ENCODE measurements at regions not wholly inside any gene's neighbourhood (a gene's known extent, or its start where the extent isn't known, plus 50 kb on each side); places are given as distances from the start of the nearest gene placed in this dataset.
"Not testable (repeated sequence)": the region's sequence is repeated elsewhere in the genome, so short reads cannot be mapped to it uniquely, and the experiment has no call there.

DNA sequence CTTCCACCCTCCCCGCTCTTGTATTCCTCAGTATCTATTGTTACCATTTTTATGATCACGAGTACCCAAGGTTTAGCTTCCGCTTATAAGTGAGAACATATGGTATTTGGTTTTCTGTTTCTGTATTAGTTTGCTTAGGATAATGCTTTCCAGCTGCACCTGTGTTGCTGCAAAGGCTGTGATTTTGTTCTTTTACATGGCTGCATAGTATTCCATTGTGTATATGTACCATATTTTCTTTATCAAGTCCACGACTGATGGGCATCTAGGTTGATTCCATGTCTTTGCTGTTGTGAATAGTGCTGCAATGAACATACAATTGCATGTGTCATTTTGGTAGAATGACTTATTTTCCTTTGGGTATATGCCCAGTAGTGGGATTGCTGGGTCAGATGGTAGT lies 79.7 kb upstream of the EFCAB3 start:
- Histone ChIP-seq H3K9me3 (ENCODE audit: control insufficient read depth in 4 of 4, low read length in 3 of 4) (peaks cover 0 to 4% (median 0%) of the 10 kb centered on the region in 4 donors), H3K27ac (ENCODE audit: low read depth in 1 of 2, low read length in 2 of 2) (no peak overlapping the region), H3K27me3 (ENCODE audit: control insufficient read depth in 4 of 4, insufficient read depth in 4 of 4, low read length in 3 of 4) (peaks cover 0 to 3% (median 0%) of the 10 kb centered on the region in 4 donors), H3K4me1 (ENCODE audit: control insufficient read depth in 4 of 4, insufficient read depth in 4 of 4, low read length in 3 of 4) (no peaks in the 10 kb centered on the region), H3K4me3 (ENCODE audit: low read depth in 1 of 3, low read length in 3 of 3) (no peak overlapping the region), H3K36me3 (ENCODE audit: control insufficient read depth in 4 of 4, insufficient read depth in 3 of 4, low read depth in 1 of 4, low read length in 3 of 4) (no peaks in the 10 kb centered on the region), H3K9ac (ENCODE audit: low read depth in 1 of 2, low read length in 2 of 2) (no peak overlapping the region)
- TF ChIP-seq SP1 (IDR thresholded peaks at IDR 0.05): no peak
- TF ChIP-seq RAD21 (IDR thresholded peaks at IDR 0.05): no peak
- TF ChIP-seq, protein P1, sequence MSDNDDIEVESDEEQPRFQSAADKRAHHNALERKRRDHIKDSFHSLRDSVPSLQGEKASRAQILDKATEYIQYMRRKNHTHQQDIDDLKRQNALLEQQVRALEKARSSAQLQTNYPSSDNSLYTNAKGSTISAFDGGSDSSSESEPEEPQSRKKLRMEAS (IDR thresholded peaks at IDR 0.05): no peak
- no peak for TF ChIP-seq JUND (IDR thresholded peaks at IDR 0.05)
- TF ChIP-seq, protein P2, sequence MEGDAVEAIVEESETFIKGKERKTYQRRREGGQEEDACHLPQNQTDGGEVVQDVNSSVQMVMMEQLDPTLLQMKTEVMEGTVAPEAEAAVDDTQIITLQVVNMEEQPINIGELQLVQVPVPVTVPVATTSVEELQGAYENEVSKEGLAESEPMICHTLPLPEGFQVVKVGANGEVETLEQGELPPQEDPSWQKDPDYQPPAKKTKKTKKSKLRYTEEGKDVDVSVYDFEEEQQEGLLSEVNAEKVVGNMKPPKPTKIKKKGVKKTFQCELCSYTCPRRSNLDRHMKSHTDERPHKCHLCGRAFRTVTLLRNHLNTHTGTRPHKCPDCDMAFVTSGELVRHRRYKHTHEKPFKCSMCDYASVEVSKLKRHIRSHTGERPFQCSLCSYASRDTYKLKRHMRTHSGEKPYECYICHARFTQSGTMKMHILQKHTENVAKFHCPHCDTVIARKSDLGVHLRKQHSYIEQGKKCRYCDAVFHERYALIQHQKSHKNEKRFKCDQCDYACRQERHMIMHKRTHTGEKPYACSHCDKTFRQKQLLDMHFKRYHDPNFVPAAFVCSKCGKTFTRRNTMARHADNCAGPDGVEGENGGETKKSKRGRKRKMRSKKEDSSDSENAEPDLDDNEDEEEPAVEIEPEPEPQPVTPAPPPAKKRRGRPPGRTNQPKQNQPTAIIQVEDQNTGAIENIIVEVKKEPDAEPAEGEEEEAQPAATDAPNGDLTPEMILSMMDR (IDR thresholded peaks at IDR 0.05; ENCODE audit: low read depth, low read length, missing input control): no peak
- no peak for TF ChIP-seq YY1 (IDR thresholded peaks at IDR 0.05)
- TF ChIP-seq, protein P3, sequence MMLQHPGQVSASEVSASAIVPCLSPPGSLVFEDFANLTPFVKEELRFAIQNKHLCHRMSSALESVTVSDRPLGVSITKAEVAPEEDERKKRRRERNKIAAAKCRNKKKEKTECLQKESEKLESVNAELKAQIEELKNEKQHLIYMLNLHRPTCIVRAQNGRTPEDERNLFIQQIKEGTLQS (IDR thresholded peaks at IDR 0.05): no peak
- TF ChIP-seq, protein P4, sequence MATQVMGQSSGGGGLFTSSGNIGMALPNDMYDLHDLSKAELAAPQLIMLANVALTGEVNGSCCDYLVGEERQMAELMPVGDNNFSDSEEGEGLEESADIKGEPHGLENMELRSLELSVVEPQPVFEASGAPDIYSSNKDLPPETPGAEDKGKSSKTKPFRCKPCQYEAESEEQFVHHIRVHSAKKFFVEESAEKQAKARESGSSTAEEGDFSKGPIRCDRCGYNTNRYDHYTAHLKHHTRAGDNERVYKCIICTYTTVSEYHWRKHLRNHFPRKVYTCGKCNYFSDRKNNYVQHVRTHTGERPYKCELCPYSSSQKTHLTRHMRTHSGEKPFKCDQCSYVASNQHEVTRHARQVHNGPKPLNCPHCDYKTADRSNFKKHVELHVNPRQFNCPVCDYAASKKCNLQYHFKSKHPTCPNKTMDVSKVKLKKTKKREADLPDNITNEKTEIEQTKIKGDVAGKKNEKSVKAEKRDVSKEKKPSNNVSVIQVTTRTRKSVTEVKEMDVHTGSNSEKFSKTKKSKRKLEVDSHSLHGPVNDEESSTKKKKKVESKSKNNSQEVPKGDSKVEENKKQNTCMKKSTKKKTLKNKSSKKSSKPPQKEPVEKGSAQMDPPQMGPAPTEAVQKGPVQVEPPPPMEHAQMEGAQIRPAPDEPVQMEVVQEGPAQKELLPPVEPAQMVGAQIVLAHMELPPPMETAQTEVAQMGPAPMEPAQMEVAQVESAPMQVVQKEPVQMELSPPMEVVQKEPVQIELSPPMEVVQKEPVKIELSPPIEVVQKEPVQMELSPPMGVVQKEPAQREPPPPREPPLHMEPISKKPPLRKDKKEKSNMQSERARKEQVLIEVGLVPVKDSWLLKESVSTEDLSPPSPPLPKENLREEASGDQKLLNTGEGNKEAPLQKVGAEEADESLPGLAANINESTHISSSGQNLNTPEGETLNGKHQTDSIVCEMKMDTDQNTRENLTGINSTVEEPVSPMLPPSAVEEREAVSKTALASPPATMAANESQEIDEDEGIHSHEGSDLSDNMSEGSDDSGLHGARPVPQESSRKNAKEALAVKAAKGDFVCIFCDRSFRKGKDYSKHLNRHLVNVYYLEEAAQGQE (IDR thresholded peaks at IDR 0.05): no peak
- no peak for TF ChIP-seq FOXA2 (IDR thresholded peaks at IDR 0.05)
- no peak for TF ChIP-seq FOXA1 (IDR thresholded peaks at IDR 0.05)
- no peak for TF ChIP-seq TAF1 (conservative IDR thresholded peaks at IDR 0.05)
- no peak for TF ChIP-seq EGR1 (IDR thresholded peaks at IDR 0.05; ENCODE audit: low read depth in 2 of 2)
- DNase-seq (ENCODE audit: low spot score): no peak
- 81% methylated on average over 4 of the region's 4 CpGs for WGBS

DNA sequence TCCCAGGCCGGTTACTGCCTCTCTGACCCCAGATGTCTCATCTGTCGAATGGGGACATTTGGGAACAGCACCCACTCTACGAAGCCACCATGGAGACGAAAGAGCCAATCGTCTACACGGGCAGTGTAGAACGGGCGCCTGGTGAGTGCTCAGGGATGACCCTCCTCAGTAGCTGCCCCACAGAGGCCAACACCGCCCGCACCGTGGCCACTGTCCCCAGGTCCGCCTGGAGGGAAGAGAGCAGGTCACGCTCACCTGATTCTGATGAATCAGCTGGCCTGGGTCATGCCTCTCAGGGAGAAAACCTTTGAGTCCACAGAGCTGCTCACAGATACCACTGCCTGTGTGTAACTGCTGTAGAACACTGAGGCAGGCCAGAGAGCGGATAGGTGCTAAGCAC lies 105.1 kb upstream of the EFCAB3 start:
- not testable (repeated sequence) for H3K4me3 ChIP-seq (ENCODE audit: low read depth in 1 of 3, low read length in 3 of 3); H3K9me3 ChIP-seq (ENCODE audit: control insufficient read depth in 4 of 4, low read length in 3 of 4); H3K36me3 ChIP-seq (ENCODE audit: control insufficient read depth in 4 of 4, insufficient read depth in 3 of 4, low read depth in 1 of 4, low read length in 3 of 4); H3K27ac ChIP-seq (ENCODE audit: low read depth in 1 of 2, low read length in 2 of 2); H3K4me1 ChIP-seq (ENCODE audit: control insufficient read depth in 4 of 4, insufficient read depth in 4 of 4, low read length in 3 of 4); DNase-seq (ENCODE audit: low spot score); H3K9ac ChIP-seq (ENCODE audit: low read depth in 1 of 2, low read length in 2 of 2); H3K27me3 ChIP-seq (ENCODE audit: control insufficient read depth in 4 of 4, insufficient read depth in 4 of 4, low read length in 3 of 4)
- WGBS: 94% methylated on average over 14 of the region's 14 CpGs

DNA sequence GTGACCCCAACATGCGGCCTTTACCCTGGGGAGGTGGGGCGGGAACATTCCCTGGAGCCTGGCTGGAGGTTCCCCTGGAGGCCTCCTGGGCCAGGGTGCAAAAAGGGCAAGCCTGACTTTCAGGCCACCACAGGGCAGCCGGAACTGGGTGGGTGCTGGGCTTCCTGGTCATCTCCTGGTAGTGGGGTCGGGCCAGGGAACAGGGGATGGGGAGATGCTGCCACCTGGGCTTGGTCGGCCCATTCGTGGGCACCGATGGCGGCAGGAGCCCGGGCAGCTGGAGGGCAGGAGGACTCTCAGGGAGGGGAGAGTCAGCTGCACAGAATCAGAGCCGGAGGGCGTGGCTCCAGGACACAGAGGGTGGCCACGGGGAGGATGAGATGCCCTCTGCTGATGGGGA lies 112.0 kb upstream of the EFCAB3 start:
- not testable (repeated sequence) for H3K9ac ChIP-seq (ENCODE audit: low read depth in 1 of 2, low read length in 2 of 2); DNase-seq (ENCODE audit: low spot score); H3K27ac ChIP-seq (ENCODE audit: low read depth in 1 of 2, low read length in 2 of 2); H3K4me1 ChIP-seq (ENCODE audit: control insufficient read depth in 4 of 4, insufficient read depth in 4 of 4, low read length in 3 of 4); H3K9me3 ChIP-seq (ENCODE audit: control insufficient read depth in 4 of 4, low read length in 3 of 4); H3K36me3 ChIP-seq (ENCODE audit: control insufficient read depth in 4 of 4, insufficient read depth in 3 of 4, low read depth in 1 of 4, low read length in 3 of 4); H3K4me3 ChIP-seq (ENCODE audit: low read depth in 1 of 3, low read length in 3 of 3); H3K27me3 ChIP-seq (ENCODE audit: control insufficient read depth in 4 of 4, insufficient read depth in 4 of 4, low read length in 3 of 4)
- WGBS: 88% methylated on average over 8 of the region's 12 CpGs

DNA sequence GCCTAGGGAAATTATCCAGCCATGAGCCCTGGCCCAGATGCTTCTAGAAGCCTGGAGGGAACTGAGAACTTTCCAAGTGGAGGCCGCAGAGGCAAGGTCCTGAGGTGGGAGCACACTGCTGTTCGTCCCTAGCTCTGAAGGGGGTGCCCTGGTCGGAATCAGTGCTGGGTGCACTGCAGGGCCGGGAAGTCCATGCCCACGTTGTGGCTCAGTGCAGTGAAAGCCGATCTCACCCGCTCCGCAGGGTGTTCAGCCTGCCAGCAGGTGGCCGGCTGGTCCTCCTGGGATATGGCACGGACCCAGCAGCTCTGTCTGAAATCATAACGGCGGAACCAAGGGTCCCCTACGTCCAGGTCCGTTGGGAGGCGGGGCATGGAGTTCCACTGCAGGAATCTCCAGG lies 115.4 kb upstream of the EFCAB3 start:
- H3K27ac ChIP-seq (ENCODE audit: low read depth in 1 of 2, low read length in 2 of 2); H3K4me1 ChIP-seq (ENCODE audit: control insufficient read depth in 4 of 4, insufficient read depth in 4 of 4, low read length in 3 of 4); DNase-seq (ENCODE audit: low spot score); H3K9me3 ChIP-seq (ENCODE audit: control insufficient read depth in 4 of 4, low read length in 3 of 4); H3K9ac ChIP-seq (ENCODE audit: low read depth in 1 of 2, low read length in 2 of 2); H3K27me3 ChIP-seq (ENCODE audit: control insufficient read depth in 4 of 4, insufficient read depth in 4 of 4, low read length in 3 of 4); H3K4me3 ChIP-seq (ENCODE audit: low read depth in 1 of 3, low read length in 3 of 3); H3K36me3 ChIP-seq (ENCODE audit: control insufficient read depth in 4 of 4, insufficient read depth in 3 of 4, low read depth in 1 of 4, low read length in 3 of 4): not testable (repeated sequence)
- 44% methylated on average over 4 of the region's 15 CpGs for WGBS

DNA sequence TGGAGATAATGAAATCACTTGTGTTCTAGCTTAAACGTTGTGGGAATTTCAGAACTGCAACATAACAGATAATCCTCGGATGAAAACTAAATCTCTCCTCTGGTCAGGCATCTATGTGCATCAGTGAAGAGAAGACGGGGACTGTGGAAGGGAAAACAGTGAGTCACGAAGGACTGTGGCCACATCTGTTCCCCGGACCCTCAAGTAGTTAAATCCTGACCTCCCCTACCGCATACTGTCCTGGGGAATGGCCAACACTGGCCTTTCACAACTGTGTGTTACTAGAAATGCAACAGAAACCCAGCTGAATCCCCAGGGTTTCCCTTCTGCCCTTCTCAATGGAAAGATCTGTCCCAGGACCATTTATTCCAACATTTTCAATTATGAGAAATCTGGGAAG lies 124.6 kb upstream of the EFCAB3 start:
- H3K4me1 ChIP-seq (ENCODE audit: control insufficient read depth in 4 of 4, insufficient read depth in 4 of 4, low read length in 3 of 4); H3K9ac ChIP-seq (ENCODE audit: low read depth in 1 of 2, low read length in 2 of 2); H3K4me3 ChIP-seq (ENCODE audit: low read depth in 1 of 3, low read length in 3 of 3); H3K27ac ChIP-seq (ENCODE audit: low read depth in 1 of 2, low read length in 2 of 2); H3K9me3 ChIP-seq (ENCODE audit: control insufficient read depth in 4 of 4, low read length in 3 of 4); H3K36me3 ChIP-seq (ENCODE audit: control insufficient read depth in 4 of 4, insufficient read depth in 3 of 4, low read depth in 1 of 4, low read length in 3 of 4); H3K27me3 ChIP-seq (ENCODE audit: control insufficient read depth in 4 of 4, insufficient read depth in 4 of 4, low read length in 3 of 4); DNase-seq (ENCODE audit: low spot score): not testable (repeated sequence)
- 59% methylated on average over 6 of the region's 6 CpGs for WGBS
